HFFc6 (cell line): ENCODE measurements at regions not wholly inside any gene's neighbourhood (a gene's known extent, or its start where the extent isn't known, plus 50 kb on each side); places are given as distances from the start of the nearest gene placed in this dataset.

ENCODE experiments used
- DNase-seq: peaks from one replicate; pipeline ENCODE4 v3.0.0-alpha.2; 2018
- H3K27ac Mint-ChIP-seq: 2 replicates; pipeline ENCODE4 v1.8.0; 2020; ENCODE audit warnings: mild to moderate bottlenecking, mixed read lengths
- H3K27me3 Mint-ChIP-seq: 2 replicates; pipeline ENCODE4 v1.8.0; 2021; ENCODE audit warnings: mild to moderate bottlenecking, moderate library complexity, mixed read lengths; ENCODE audit not compliant: insufficient read depth
- H3K36me3 Mint-ChIP-seq: 2 replicates; pipeline ENCODE4 v1.8.0; 2021; ENCODE audit warnings: low read depth, mixed read lengths
- H3K4me1 Mint-ChIP-seq: 2 replicates; pipeline ENCODE4 v1.8.0; 2020; ENCODE audit warnings: low read depth, mixed read lengths
- H3K4me3 Mint-ChIP-seq: 2 replicates; pipeline ENCODE4 v1.8.0; 2020; ENCODE audit warnings: mild to moderate bottlenecking, moderate library complexity, mixed read lengths
- H3K9me3 Mint-ChIP-seq: 2 replicates; pipeline ENCODE4 v1.8.0; 2020; ENCODE audit warnings: mild to moderate bottlenecking, mixed read lengths
- TF ChIP-seq, protein P1 (sequence below): fragments of 200-600 bp; sonication (generic); IDR thresholded peaks from 2 replicates; pipeline ENCODE4 v1.5.0; 2021; ENCODE audit warnings: antibody characterized with exemption, mild to moderate bottlenecking

GRCh38 chr6:217048-217659 is 75.1 kb upstream of the DUSP22 start:
- 0 out of 2 replicates have a peak, but pooled peaks cover 4% of the 10 kb centered on the region for H3K36me3 Mint-ChIP-seq
- peaks cover 31% of the 10 kb centered on the region for H3K4me1 Mint-ChIP-seq
- DNase-seq: no peak
- H3K27ac Mint-ChIP-seq: no peak overlapping the region
- no peak overlapping the region for H3K4me3 Mint-ChIP-seq
- H3K9me3 Mint-ChIP-seq: peaks cover 21% of the 10 kb centered on the region
- peaks cover 16% of the 10 kb centered on the region for H3K27me3 Mint-ChIP-seq
- TF ChIP-seq, protein P1, sequence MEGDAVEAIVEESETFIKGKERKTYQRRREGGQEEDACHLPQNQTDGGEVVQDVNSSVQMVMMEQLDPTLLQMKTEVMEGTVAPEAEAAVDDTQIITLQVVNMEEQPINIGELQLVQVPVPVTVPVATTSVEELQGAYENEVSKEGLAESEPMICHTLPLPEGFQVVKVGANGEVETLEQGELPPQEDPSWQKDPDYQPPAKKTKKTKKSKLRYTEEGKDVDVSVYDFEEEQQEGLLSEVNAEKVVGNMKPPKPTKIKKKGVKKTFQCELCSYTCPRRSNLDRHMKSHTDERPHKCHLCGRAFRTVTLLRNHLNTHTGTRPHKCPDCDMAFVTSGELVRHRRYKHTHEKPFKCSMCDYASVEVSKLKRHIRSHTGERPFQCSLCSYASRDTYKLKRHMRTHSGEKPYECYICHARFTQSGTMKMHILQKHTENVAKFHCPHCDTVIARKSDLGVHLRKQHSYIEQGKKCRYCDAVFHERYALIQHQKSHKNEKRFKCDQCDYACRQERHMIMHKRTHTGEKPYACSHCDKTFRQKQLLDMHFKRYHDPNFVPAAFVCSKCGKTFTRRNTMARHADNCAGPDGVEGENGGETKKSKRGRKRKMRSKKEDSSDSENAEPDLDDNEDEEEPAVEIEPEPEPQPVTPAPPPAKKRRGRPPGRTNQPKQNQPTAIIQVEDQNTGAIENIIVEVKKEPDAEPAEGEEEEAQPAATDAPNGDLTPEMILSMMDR: peak; percentile 71

GRCh38 chr6:218153-219018 is 73.9 kb upstream of the DUSP22 start:
- Mint-ChIP-seq H3K27me3 (peaks cover 12% of the 10 kb centered on the region), H3K4me1 (peaks cover 34% of the 10 kb centered on the region), H3K9me3 (peaks cover 13% of the 10 kb centered on the region; the same call in 1 of the 2 replicates), H3K27ac (no peak overlapping the region), H3K36me3 (0 out of 2 replicates have a peak, but pooled peaks cover 3% of the 10 kb centered on the region), H3K4me3 (no peak overlapping the region)
- TF ChIP-seq, protein P1: no peak
- no peak for DNase-seq

- H3K27me3 Mint-ChIP-seq: peaks cover 10% of the 10 kb centered on the region; the same call in 1 of the 2 replicates
- DNase-seq: no peak
- no peak overlapping the region for H3K4me3 Mint-ChIP-seq
- H3K9me3 Mint-ChIP-seq: peaks cover 9% of the 10 kb centered on the region; the same call in 1 of the 2 replicates
- H3K4me1 Mint-ChIP-seq: peaks cover 34% of the 10 kb centered on the region
- H3K36me3 Mint-ChIP-seq: no peaks in the 10 kb centered on the region
- no peak overlapping the region for H3K27ac Mint-ChIP-seq
- TF ChIP-seq, protein P1: no peak
These were observed 73.2 kb upstream of the DUSP22 start for GRCh38 chr6:219019-219570.

DNA sequence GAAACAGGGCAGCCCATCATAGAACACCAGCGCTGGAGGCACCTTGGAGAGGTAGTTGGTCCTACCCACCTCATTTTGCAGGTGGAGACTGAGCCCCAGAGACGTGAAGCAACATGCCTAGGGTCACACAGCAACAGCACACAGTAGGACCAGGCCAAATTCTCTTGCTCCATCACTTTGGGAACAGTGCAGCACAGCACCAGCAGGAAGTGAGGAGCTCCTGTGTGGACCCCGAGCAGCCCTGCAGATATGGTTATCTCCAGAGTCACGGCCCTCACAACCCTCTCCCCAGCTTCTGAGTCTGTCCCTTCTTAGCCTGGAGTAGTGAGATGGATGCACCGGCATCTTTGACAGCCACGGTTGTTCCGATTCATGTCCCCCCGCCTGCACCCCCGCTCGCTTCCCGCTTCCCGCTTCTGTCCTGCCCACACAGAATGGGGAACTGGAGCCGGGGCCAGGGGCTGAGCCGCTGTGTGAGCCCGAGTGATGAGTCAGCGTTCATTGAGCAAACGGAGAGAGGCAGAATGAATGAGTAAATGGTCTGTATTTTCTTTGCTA is 72.6 kb upstream of the DUSP22 start:
- peaks cover 10% of the 10 kb centered on the region; the same call in 1 of the 2 replicates for H3K27me3 Mint-ChIP-seq
- no peak for DNase-seq
- TF ChIP-seq, protein P1: no peak
- H3K27ac Mint-ChIP-seq: no peak overlapping the region
- peaks cover 6% of the 10 kb centered on the region; the same call in 1 of the 2 replicates for H3K9me3 Mint-ChIP-seq
- H3K4me3 Mint-ChIP-seq: no peak overlapping the region; the same call in 1 of the 2 replicates
- no peaks in the 10 kb centered on the region for H3K36me3 Mint-ChIP-seq
- H3K4me1 Mint-ChIP-seq: peaks cover 34% of the 10 kb centered on the region

GRCh38 chr6:220312-220711 is 72.0 kb upstream of the DUSP22 start:
- Mint-ChIP-seq H3K4me3 (no peak overlapping the region), H3K27ac (no peak overlapping the region), H3K36me3 (no peaks in the 10 kb centered on the region), H3K4me1 (peaks cover 30% of the 10 kb centered on the region), H3K27me3 (peaks cover 10% of the 10 kb centered on the region; the same call in 1 of the 2 replicates), H3K9me3 (peaks cover 6% of the 10 kb centered on the region; the same call in 1 of the 2 replicates)
- TF ChIP-seq, protein P1: no peak
- no peak for DNase-seq
